Calu3 (cell line): ENCODE measurements at regions not wholly inside any gene's neighbourhood (a gene's known extent, or its start where the extent isn't known, plus 50 kb on each side); places are given as distances from the start of the nearest gene placed in this dataset.
"Not testable (repeated sequence)": the region's sequence is repeated elsewhere in the genome, so short reads cannot be mapped to it uniquely, and the experiment has no call there.

ENCODE experiments used
- BruUV-seq: library from RNA; stranded (reverse); fragments of 400-500 nt; replicated peaks from 2 replicates; lab custom pipeline; 2021; lab: Mats Ljungman, UMichigan
- CTCF ChIA-PET: fragments of 300-600 bp; sonication (Branson Sonifier 250); formaldehyde crosslinking; loops from one replicate; lab custom pipeline; 2022; ENCODE audit warnings: antibody characterized with exemption; lab: Charles Lee
- DNase-seq: peaks from one replicate; pipeline ENCODE4 v3.0.0; 2022
- H3K27ac Mint-ChIP-seq: one replicate; pipeline ENCODE4 v1.8.0; 2022; ENCODE audit warnings: mixed read lengths; ENCODE audit not compliant: unreplicated experiment
- H3K27me3 Mint-ChIP-seq: one replicate; pipeline ENCODE4 v1.8.0; 2022; ENCODE audit warnings: mixed read lengths; ENCODE audit not compliant: unreplicated experiment
- H3K36me3 Mint-ChIP-seq: one replicate; pipeline ENCODE4 v1.8.0; 2022; ENCODE audit warnings: mild to moderate bottlenecking, moderate library complexity, mixed read lengths; ENCODE audit not compliant: insufficient read depth, unreplicated experiment
- H3K4me1 Mint-ChIP-seq: one replicate; pipeline ENCODE4 v1.8.0; 2022; ENCODE audit warnings: mild to moderate bottlenecking, low read depth, mixed read lengths; ENCODE audit not compliant: unreplicated experiment
- H3K4me3 Mint-ChIP-seq: one replicate; pipeline ENCODE4 v1.8.0; 2022; ENCODE audit warnings: mild to moderate bottlenecking, low read depth, moderate library complexity, mixed read lengths; ENCODE audit not compliant: unreplicated experiment
- H3K9me3 Mint-ChIP-seq: one replicate; pipeline ENCODE4 v1.8.0; 2022; ENCODE audit warnings: low read depth, mixed read lengths; ENCODE audit not compliant: unreplicated experiment
- CTCF ChIP-seq: fragments of 200-600 bp; IDR thresholded peaks from one replicate; pipeline ENCODE4 v1.8.0; 2022; ENCODE audit warnings: antibody characterized with exemption; ENCODE audit not compliant: unreplicated experiment
- intact Hi-C: fragments of 100-400 bp; cut with micrococcal nuclease; formaldehyde crosslinking; loops from one replicate; pipeline ENCODE4 v1.10.0; 2022; ENCODE audit not compliant: unreplicated experiment

DNA sequence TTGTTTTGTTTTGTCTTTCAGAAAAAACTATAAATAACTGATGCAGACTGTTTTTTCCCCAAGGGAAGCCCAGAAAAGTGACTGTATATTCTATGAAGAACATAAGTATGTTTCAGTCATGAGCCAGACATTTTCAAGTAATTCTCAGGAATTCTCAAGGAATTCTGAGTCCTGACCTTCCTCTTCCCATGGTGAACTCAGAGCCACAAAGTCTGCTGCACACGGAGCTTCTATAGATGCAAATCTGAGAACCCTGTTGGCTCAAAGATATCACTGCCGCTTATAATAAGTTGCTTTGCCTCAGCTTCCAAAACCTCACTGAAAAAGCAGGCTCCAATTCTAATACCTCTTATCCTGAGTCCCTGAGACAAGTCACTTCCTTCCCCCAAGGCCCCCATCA lies 418.5 kb upstream of the RUNX1 start:
- no TSS peak for BruUV-seq
- no peaks in the 10 kb centered on the region for H3K27me3 Mint-ChIP-seq
- no peak overlapping the region for H3K4me3 Mint-ChIP-seq
- intact Hi-C loops = no loop called here
- CTCF ChIA-PET = no interaction called here
- no peak overlapping the region for H3K27ac Mint-ChIP-seq
- no peaks in the 10 kb centered on the region for H3K36me3 Mint-ChIP-seq
- DNase-seq = no peak
- no peak for TF ChIP-seq CTCF
- H3K9me3 Mint-ChIP-seq = peaks cover 4% of the 10 kb centered on the region
- peaks cover 15% of the 10 kb centered on the region for H3K4me1 Mint-ChIP-seq

- H3K9me3 Mint-ChIP-seq, DNase-seq, H3K27ac Mint-ChIP-seq, H3K36me3 Mint-ChIP-seq, CTCF ChIA-PET, intact Hi-C loops, H3K4me3 Mint-ChIP-seq, H3K27me3 Mint-ChIP-seq, BruUV-seq: not testable (repeated sequence)
- H3K4me1 Mint-ChIP-seq = peaks cover 15% of the 10 kb centered on the region
Measured at GRCh38 chr21:35466681-35467080, 417.6 kb upstream of the RUNX1 start.

DNA sequence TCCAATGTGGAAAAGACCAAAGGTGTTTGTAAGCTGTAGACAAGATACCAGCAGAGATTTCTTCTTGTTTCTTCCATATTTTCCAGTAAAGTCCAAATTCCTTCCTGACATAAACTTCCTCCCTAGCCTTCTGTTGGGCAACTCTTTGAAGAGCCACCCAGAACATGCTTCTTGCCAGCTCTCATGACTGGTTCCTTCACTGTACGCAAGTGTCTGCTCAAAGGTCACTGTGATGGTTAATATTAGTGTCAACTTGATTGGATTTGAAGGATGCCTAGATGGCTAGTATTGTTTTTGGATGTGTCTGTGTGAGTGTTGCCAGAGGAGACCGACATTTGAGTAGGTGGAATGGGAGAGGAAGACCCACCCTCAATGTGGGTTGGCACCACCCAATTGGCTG lies 416.6 kb upstream of the RUNX1 start:
- no TSS peak for BruUV-seq
- H3K27ac Mint-ChIP-seq = no peak overlapping the region

DNA sequence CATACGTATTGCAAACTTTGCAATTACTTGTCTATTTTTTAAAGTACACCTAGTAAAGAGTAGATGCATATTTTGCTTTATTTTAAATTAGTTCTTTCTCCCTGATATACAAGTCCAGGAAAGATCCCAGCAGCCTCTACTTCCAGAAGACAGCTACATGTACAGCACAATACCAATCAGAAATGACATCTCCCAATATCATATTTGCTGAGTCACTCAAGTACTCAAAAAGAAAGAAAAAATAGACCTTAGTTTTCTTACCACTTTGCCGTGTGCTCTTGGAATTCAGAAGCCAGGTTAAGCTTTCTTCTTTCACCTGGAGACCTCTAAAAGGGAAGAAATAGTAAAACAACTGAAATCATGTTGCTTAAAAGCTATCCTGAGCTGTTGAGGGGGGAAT lies 412.6 kb upstream of the RUNX1 start:
- Mint-ChIP-seq H3K36me3 (no peaks in the 10 kb centered on the region), H3K4me3 (no peak overlapping the region), H3K4me1 (peaks cover 15% of the 10 kb centered on the region), H3K27me3 (no peaks in the 10 kb centered on the region), H3K9me3 (peaks cover 4% of the 10 kb centered on the region), H3K27ac (no peak overlapping the region)
- BruUV-seq = no TSS peak
- intact Hi-C loops = no loop called here
- CTCF ChIA-PET = no interaction called here
- no peak for TF ChIP-seq CTCF
- DNase-seq = no peak

More for the DNA sequence above, 416.6 kb upstream of the RUNX1 start:
- Mint-ChIP-seq H3K4me1 (peaks cover 15% of the 10 kb centered on the region), H3K4me3 (no peak overlapping the region), H3K36me3 (no peaks in the 10 kb centered on the region), H3K27me3 (no peaks in the 10 kb centered on the region), H3K9me3 (peaks cover 4% of the 10 kb centered on the region)
- CTCF ChIA-PET = no interaction called here
- DNase-seq = no peak
- TF ChIP-seq CTCF = no peak
- intact Hi-C loops = no loop called here

DNA sequence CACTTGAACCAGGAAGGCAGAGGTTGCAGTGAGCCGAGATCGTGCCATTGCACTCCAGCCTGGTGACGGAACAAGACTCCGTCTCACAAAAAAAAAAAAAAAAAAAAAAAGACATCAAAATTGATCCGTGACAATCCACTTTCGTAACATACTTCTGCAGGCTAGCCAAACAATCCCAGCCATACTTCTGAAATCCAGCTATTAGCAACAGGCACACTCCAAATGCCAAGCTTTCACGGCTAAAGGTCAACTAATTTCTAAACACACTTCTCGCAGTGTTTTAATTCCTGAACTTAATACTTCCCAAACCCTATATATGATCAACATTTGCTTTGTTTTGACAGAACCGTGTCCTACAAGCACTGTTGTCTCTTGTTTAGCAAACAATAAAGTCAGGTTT lies 411.3 kb upstream of the RUNX1 start:
- no peak for DNase-seq
- intact Hi-C loops = no loop called here
- H3K36me3 Mint-ChIP-seq = no peaks in the 10 kb centered on the region
- H3K27ac Mint-ChIP-seq = no peak overlapping the region
- H3K27me3 Mint-ChIP-seq = no peaks in the 10 kb centered on the region
- CTCF ChIA-PET = no interaction called here
- BruUV-seq = no TSS peak
- no peak for TF ChIP-seq CTCF
- H3K4me1 Mint-ChIP-seq = peaks cover 15% of the 10 kb centered on the region
- H3K4me3 Mint-ChIP-seq = no peak overlapping the region
- peaks cover 4% of the 10 kb centered on the region for H3K9me3 Mint-ChIP-seq
